GM21526 (cell line): ENCODE measurements at regions not wholly inside any gene's neighbourhood (a gene's known extent, or its start where the extent isn't known, plus 50 kb on each side); places are given as distances from the start of the nearest gene placed in this dataset.

Experiments used
- ATAC-seq: cut with Tn5 transposase; IDR thresholded peaks from one replicate; pipeline ENCODE4 v1.9.1; 2021; ENCODE audit warnings: moderate library complexity; ENCODE audit not compliant: unreplicated experiment, low FRiP score

- ATAC-seq = no peak
These were observed 402.1 kb downstream of the KCTD8 start for GRCh38 chr4:44046491-44046890.

- ATAC-seq = no peak
These were observed 391.9 kb downstream of the KCTD8 start for GRCh38 chr4:44056721-44057151.

GRCh38 chr4:44070843-44071242 lies 377.8 kb downstream of the KCTD8 start:
- no peak for ATAC-seq

GRCh38 chr4:44071959-44072955 lies 376.4 kb downstream of the KCTD8 start:
- no peak for ATAC-seq

- no peak for ATAC-seq
These were observed 361.9 kb downstream of the KCTD8 start for GRCh38 chr4:44086753-44087152.

- no peak for ATAC-seq
These were observed 355.2 kb downstream of the KCTD8 start for GRCh38 chr4:44093390-44093789.

- no peak for ATAC-seq
These were observed 349.6 kb downstream of the KCTD8 start for GRCh38 chr4:44098973-44099372.

GRCh38 chr4:44100456-44100855 lies 348.2 kb downstream of the KCTD8 start:
- ATAC-seq = no peak

- no peak for ATAC-seq
These were observed 329.5 kb downstream of the KCTD8 start for GRCh38 chr4:44118971-44119680.

- no peak for ATAC-seq
These were observed 328.0 kb downstream of the KCTD8 start for GRCh38 chr4:44120646-44121045.

GRCh38 chr4:44121210-44121609 lies 327.4 kb downstream of the KCTD8 start:
- ATAC-seq = no peak
